MM.1S (cell line): ENCODE measurements at regions not wholly inside any gene's neighbourhood (a gene's known extent, or its start where the extent isn't known, plus 50 kb on each side); places are given as distances from the start of the nearest gene placed in this dataset.

Experiments
- EZH2phosphoT487 ChIP-seq: fragments of 300-600 bp; sonication (generic); IDR thresholded peaks from 2 replicates; pipeline ENCODE4 v1.6.1; 2018; ENCODE audit warnings: antibody characterized with exemption, low read length
- TF ChIP-seq, protein P1 (sequence below): fragments of 300-600 bp; sonication (generic); IDR thresholded peaks from 2 replicates; pipeline ENCODE4 v1.5.1; 2016; ENCODE audit warnings: antibody characterized with exemption, low read length, mixed read lengths

DNA sequence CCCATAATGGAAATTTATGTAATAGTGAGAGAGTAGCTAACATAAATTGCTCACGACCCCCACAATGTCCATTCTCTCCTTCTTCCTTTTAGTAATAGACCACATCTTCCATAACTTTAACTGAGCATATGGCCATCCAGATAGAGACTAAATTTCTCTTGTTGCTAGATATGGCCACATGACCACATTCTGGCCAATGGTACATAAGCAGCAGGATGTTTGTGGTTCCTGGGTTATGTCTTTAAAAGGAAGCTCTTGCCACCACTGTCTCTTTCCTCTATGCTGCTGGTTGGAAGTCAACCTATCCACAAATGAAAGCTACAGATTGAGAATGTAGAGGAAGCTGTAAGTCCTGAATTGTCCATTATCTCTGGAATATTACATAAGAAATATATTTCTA lies 59.7 kb upstream of the NPHP3 start:
- TF ChIP-seq, protein P1, sequence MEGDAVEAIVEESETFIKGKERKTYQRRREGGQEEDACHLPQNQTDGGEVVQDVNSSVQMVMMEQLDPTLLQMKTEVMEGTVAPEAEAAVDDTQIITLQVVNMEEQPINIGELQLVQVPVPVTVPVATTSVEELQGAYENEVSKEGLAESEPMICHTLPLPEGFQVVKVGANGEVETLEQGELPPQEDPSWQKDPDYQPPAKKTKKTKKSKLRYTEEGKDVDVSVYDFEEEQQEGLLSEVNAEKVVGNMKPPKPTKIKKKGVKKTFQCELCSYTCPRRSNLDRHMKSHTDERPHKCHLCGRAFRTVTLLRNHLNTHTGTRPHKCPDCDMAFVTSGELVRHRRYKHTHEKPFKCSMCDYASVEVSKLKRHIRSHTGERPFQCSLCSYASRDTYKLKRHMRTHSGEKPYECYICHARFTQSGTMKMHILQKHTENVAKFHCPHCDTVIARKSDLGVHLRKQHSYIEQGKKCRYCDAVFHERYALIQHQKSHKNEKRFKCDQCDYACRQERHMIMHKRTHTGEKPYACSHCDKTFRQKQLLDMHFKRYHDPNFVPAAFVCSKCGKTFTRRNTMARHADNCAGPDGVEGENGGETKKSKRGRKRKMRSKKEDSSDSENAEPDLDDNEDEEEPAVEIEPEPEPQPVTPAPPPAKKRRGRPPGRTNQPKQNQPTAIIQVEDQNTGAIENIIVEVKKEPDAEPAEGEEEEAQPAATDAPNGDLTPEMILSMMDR, result no peak
- TF ChIP-seq EZH2phosphoT487, result no peak
